Suprapubic skin (tissue), 4 donors: ENCODE measurements at regions not wholly inside any gene's neighbourhood (a gene's known extent, or its start where the extent isn't known, plus 50 kb on each side); places are given as distances from the start of the nearest gene placed in this dataset.
"Not testable (repeated sequence)": the region's sequence is repeated elsewhere in the genome, so short reads cannot be mapped to it uniquely, and the experiment has no call there.

Source experiments
- DNase-seq, 2 donors: peaks; one replicate each; pipeline ENCODE4 v3.0.0-alpha.2; 2019; ENCODE audit warnings: low spot score in 2 of 2
- H3K27ac ChIP-seq: fragments of 200-600 bp; sonication (generic); one replicate; pipeline ENCODE4 v1.5.1; 2019
- H3K27me3 ChIP-seq: fragments of 200-600 bp; sonication (generic); one replicate; pipeline ENCODE4 v1.5.1; 2019
- H3K36me3 ChIP-seq: fragments of 200-600 bp; sonication (generic); one replicate; pipeline ENCODE4 v1.5.1; 2019
- H3K4me1 ChIP-seq: fragments of 200-600 bp; sonication (generic); one replicate; pipeline ENCODE4 v1.5.1; 2019
- H3K4me3 ChIP-seq: fragments of 200-600 bp; sonication (generic); one replicate; pipeline ENCODE4 v1.5.1; 2019; ENCODE audit warnings: mild to moderate bottlenecking
- H3K9me3 ChIP-seq: fragments of 200-600 bp; sonication (generic); one replicate; pipeline ENCODE4 v1.5.1; 2019
- EP300 ChIP-seq: sonication (generic); formaldehyde crosslinking; IDR thresholded peaks from one replicate; pipeline ENCODE4 v1.6.1; 2017; ENCODE audit warnings: antibody characterized with exemption
- POLR2A ChIP-seq, 2 donors: fragments of 450-650 bp; IDR thresholded peaks; one replicate each; pipeline ENCODE4 v1.6.1; 2017; ENCODE audit warnings: antibody characterized with exemption in 2 of 2, mild to moderate bottlenecking in 2 of 2, moderate library complexity in 2 of 2
- POLR2AphosphoS5 ChIP-seq, 3 donors: sonication (generic); formaldehyde crosslinking; IDR thresholded peaks; one replicate each; pipeline ENCODE4 v1.6.1; 2017; ENCODE audit warnings: antibody characterized with exemption in 3 of 3
- WGBS: methylation state at CpG from one replicate; pipeline ENCODE4 v1.1.5; 2018; 5-methylcytosine and 5-hydroxymethylcytosine counted together
- TF ChIP-seq, protein P1 (sequence below), 2 donors: fragments of 200-600 bp in 1 of 2; fragments of 450-650 bp in 1 of 2; sonication (generic) in 1 of 2; IDR thresholded peaks; one replicate each; pipeline ENCODE4 v1.5.1; 2016 to 2019; ENCODE audit warnings: antibody characterized with exemption in 2 of 2, mild to moderate bottlenecking in 1 of 2, moderate library complexity in 1 of 2

DNA sequence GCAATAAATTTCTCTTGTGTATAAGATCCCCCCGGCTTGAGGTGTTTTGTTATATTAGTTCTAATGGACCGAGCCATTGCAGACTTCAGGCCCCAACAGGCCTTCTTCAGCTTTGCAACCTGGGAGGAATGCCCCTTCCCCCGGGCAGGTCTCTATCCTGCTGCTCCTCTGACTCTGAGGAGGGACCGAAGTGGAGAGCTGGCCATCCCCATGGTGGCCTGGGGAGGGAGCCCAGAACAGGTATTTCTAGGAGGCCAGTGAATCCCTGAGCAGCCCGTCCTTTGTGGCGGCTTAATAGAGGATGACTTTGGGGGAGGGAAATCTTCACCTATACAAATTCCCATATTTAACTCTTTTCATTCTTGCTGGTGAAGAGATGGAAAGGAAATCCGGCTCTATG lies 715.8 kb upstream of the SOX11 start:
- WGBS, result 88% methylated on average over 7 of the region's 7 CpGs
- Histone ChIP-seq H3K36me3 (no peaks in the 10 kb centered on the region), H3K27ac (no peak overlapping the region), H3K4me1 (no peaks in the 10 kb centered on the region), H3K4me3 (no peak overlapping the region), H3K9me3 (no peaks in the 10 kb centered on the region), H3K27me3 (no peaks in the 10 kb centered on the region)
- no peak for TF ChIP-seq POLR2A (IDR thresholded peaks at IDR 0.05)
- DNase-seq, result no peak

DNA sequence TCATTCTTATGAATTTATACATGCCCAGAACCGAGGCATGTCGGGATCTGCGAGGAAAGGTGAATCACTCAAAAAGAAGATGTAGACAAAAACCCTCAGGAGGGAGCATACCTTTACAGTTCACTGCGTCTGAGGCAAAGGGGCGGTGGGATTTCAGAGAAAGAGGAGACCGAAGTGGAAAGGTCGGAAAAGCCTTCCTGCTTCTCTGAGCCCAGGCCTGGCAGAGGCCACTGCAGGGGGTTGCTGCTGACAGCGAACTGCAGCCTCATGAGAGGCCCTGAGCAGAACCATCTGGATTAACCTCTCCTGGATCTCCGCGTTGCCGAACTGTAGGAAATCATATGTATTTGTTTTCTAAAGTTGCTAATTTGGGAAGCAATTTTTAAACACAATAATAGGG lies 713.1 kb upstream of the SOX11 start:
- no peaks in the 10 kb centered on the region for H3K4me1 ChIP-seq
- DNase-seq, result no peak
- no peaks in the 10 kb centered on the region for H3K27me3 ChIP-seq
- no peak overlapping the region for H3K27ac ChIP-seq
- no peak overlapping the region for H3K4me3 ChIP-seq
- no peaks in the 10 kb centered on the region for H3K36me3 ChIP-seq
- WGBS, result 62% methylated on average over 11 of the region's 11 CpGs
- TF ChIP-seq POLR2AphosphoS5 (IDR thresholded peaks at IDR 0.05) (no peak), EP300 (no peak), POLR2A (IDR thresholded peaks at IDR 0.05) (no peak)
- TF ChIP-seq, protein P1, sequence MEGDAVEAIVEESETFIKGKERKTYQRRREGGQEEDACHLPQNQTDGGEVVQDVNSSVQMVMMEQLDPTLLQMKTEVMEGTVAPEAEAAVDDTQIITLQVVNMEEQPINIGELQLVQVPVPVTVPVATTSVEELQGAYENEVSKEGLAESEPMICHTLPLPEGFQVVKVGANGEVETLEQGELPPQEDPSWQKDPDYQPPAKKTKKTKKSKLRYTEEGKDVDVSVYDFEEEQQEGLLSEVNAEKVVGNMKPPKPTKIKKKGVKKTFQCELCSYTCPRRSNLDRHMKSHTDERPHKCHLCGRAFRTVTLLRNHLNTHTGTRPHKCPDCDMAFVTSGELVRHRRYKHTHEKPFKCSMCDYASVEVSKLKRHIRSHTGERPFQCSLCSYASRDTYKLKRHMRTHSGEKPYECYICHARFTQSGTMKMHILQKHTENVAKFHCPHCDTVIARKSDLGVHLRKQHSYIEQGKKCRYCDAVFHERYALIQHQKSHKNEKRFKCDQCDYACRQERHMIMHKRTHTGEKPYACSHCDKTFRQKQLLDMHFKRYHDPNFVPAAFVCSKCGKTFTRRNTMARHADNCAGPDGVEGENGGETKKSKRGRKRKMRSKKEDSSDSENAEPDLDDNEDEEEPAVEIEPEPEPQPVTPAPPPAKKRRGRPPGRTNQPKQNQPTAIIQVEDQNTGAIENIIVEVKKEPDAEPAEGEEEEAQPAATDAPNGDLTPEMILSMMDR (IDR thresholded peaks at IDR 0.05), result no peak
- no peaks in the 10 kb centered on the region for H3K9me3 ChIP-seq

- H3K27me3 ChIP-seq, result no peaks in the 10 kb centered on the region
- H3K9me3 ChIP-seq, result no peaks in the 10 kb centered on the region
- 40% methylated on average over 5 of the region's 5 CpGs for WGBS
- no peak for DNase-seq
- no peaks in the 10 kb centered on the region for H3K36me3 ChIP-seq
- H3K27ac ChIP-seq, result no peak overlapping the region
- TF ChIP-seq POLR2A (IDR thresholded peaks at IDR 0.05) (no peak), POLR2AphosphoS5 (IDR thresholded peaks at IDR 0.05) (no peak), EP300 (no peak)
- TF ChIP-seq, protein P1 (IDR thresholded peaks at IDR 0.05), result no peak
- H3K4me1 ChIP-seq, result no peaks in the 10 kb centered on the region
- H3K4me3 ChIP-seq, result no peak overlapping the region
Measured at GRCh38 chr2:4980995-4981394, 711.2 kb upstream of the SOX11 start.

GRCh38 chr2:4981802-4982409 lies 710.3 kb upstream of the SOX11 start:
- H3K27me3 ChIP-seq, result no peaks in the 10 kb centered on the region
- no peaks in the 10 kb centered on the region for H3K36me3 ChIP-seq
- 56% methylated on average over 1 of the region's 1 CpG for WGBS
- H3K27ac ChIP-seq, result no peak overlapping the region
- no peaks in the 10 kb centered on the region for H3K4me1 ChIP-seq
- no peaks in the 10 kb centered on the region for H3K9me3 ChIP-seq
- H3K4me3 ChIP-seq, result no peak overlapping the region
- TF ChIP-seq, protein P1 (IDR thresholded peaks at IDR 0.05), result no peak
- no peak for TF ChIP-seq EP300
- DNase-seq, result no peak

GRCh38 chr2:4988444-4988843 lies 703.7 kb upstream of the SOX11 start:
- H3K36me3 ChIP-seq, DNase-seq, H3K9me3 ChIP-seq, H3K4me1 ChIP-seq, H3K4me3 ChIP-seq, H3K27ac ChIP-seq, H3K27me3 ChIP-seq: not testable (repeated sequence)
- 100% methylated on average over 1 of the region's 5 CpGs for WGBS

DNA sequence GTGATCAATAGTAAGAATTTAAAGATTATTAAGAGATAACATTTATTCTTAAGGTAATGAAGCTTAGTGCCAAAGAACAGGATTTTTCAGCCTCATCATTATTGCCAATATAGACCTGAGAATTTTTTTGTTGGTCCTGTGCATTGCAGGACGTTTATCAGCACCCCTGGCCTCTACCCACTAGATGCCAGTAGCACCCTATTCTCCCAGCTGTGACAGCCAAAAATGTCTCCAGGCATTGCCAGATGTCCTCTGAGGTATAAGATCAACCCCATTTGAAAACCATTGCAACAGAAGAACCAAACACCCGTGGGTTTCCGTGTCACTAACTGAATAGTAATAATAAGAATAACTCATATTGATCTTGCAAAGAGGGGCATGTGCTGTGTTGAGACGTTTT lies 700.0 kb upstream of the SOX11 start:
- 45% methylated on average over 4 of the region's 4 CpGs for WGBS
- no peak for DNase-seq
- Histone ChIP-seq H3K4me1 (no peaks in the 10 kb centered on the region), H3K27ac (no peak overlapping the region), H3K27me3 (no peaks in the 10 kb centered on the region), H3K4me3 (no peak overlapping the region), H3K9me3 (no peaks in the 10 kb centered on the region), H3K36me3 (no peaks in the 10 kb centered on the region)
- TF ChIP-seq EP300, result no peak
- no peak for TF ChIP-seq POLR2A (IDR thresholded peaks at IDR 0.05)
- no peak for TF ChIP-seq POLR2AphosphoS5 (IDR thresholded peaks at IDR 0.05)

GRCh38 chr2:4995466-4995865 lies 696.7 kb upstream of the SOX11 start:
- H3K9me3 ChIP-seq, result peaks cover 2% of the 10 kb centered on the region
- 54% methylated on average over 5 of the region's 5 CpGs for WGBS
- DNase-seq, result no peak
- H3K27ac ChIP-seq, result no peak overlapping the region
- H3K27me3 ChIP-seq, result no peaks in the 10 kb centered on the region
- no peaks in the 10 kb centered on the region for H3K4me1 ChIP-seq
- no peaks in the 10 kb centered on the region for H3K36me3 ChIP-seq
- TF ChIP-seq POLR2A (IDR thresholded peaks at IDR 0.05) (no peak), POLR2AphosphoS5 (IDR thresholded peaks at IDR 0.05) (no peak)
- TF ChIP-seq, protein P1 (IDR thresholded peaks at IDR 0.05), result no peak
- no peak overlapping the region for H3K4me3 ChIP-seq
